ENCODE measurements at regions not wholly inside any gene's neighbourhood (a gene's known extent, or its start where the extent isn't known, plus 50 kb on each side); places are given as distances from the start of the nearest gene placed in this dataset.

- H3K27ac ChIP-seq (ENCODE audit: low read depth in 1 of 2, low read length in 1 of 2) = no peak overlapping the region
These were observed 138.0 kb upstream of the SMAD3 start for GRCh38 chr15:66927201-66928077.

GRCh38 chr15:66928101-66928500, 137.3 kb upstream of the SMAD3 start:
- Histone ChIP-seq H3K9me3 (ENCODE audit: control insufficient read depth in 4 of 4, insufficient read depth in 3 of 4, low read length in 3 of 4) (peaks cover 0 to 5% (median 0%) of the 10 kb centered on the region in 4 donors), H3K36me3 (ENCODE audit: control insufficient read depth in 4 of 4, insufficient read depth in 4 of 4, low read length in 4 of 4) (no peaks in the 10 kb centered on the region), H3K27me3 (ENCODE audit: control insufficient read depth in 3 of 3, insufficient read depth in 3 of 3, low read length in 2 of 3) (no peaks in the 10 kb centered on the region), H3K27ac (ENCODE audit: low read depth in 1 of 2, low read length in 1 of 2) (no peak overlapping the region), H3K9ac (ENCODE audit: insufficient read depth in 1 of 2, low read length in 2 of 2) (no peak overlapping the region), H3K4me3 (no peak overlapping the region), H3K4me1 (ENCODE audit: control insufficient read depth in 5 of 5, insufficient read depth in 5 of 5, low read length in 5 of 5) (peaks cover 3 to 23% (median 16%) of the 10 kb centered on the region in 5 donors)
- TF ChIP-seq CTCF (IDR thresholded peaks at IDR 0.05; ENCODE audit: control extremely low read depth, extremely low read depth) = no peak
- ATAC-seq (ENCODE audit: insufficient read depth, low FRiP score) = no peak
- DNase-seq = no peak

More at GRCh38 chr15:66927201-66928077, 138.0 kb upstream of the SMAD3 start:
- peaks cover 3 to 19% (median 11%) of the 10 kb centered on the region in 5 donors for H3K4me1 ChIP-seq (ENCODE audit: control insufficient read depth in 5 of 5, insufficient read depth in 5 of 5, low read length in 5 of 5)
- 58 to 64% methylated on average over 4 of the region's 4 CpGs for WGBS, 2 donors
- H3K9ac ChIP-seq (ENCODE audit: insufficient read depth in 1 of 2, low read length in 2 of 2) = no peak overlapping the region
- no peak overlapping the region for H3K4me3 ChIP-seq
- no peak for ATAC-seq (ENCODE audit: insufficient read depth, low FRiP score)
- H3K36me3 ChIP-seq (ENCODE audit: control insufficient read depth in 4 of 4, insufficient read depth in 4 of 4, low read length in 4 of 4) = no peaks in the 10 kb centered on the region
- peak in 1 of 3 donors; percentile 34 for DNase-seq
- no peaks in the 10 kb centered on the region for H3K27me3 ChIP-seq (ENCODE audit: control insufficient read depth in 3 of 3, insufficient read depth in 3 of 3, low read length in 2 of 3)
- no peak for TF ChIP-seq CTCF (IDR thresholded peaks at IDR 0.05; ENCODE audit: control extremely low read depth, extremely low read depth)
- H3K9me3 ChIP-seq (ENCODE audit: control insufficient read depth in 4 of 4, insufficient read depth in 3 of 4, low read length in 3 of 4) = peaks cover 0 to 6% (median 0%) of the 10 kb centered on the region in 4 donors

GRCh38 chr15:66928784-66929183, 136.6 kb upstream of the SMAD3 start:
- Histone ChIP-seq H3K4me3 (no peak overlapping the region), H3K9ac (ENCODE audit: insufficient read depth in 1 of 2, low read length in 2 of 2) (no peak overlapping the region), H3K27me3 (ENCODE audit: control insufficient read depth in 3 of 3, insufficient read depth in 3 of 3, low read length in 2 of 3) (no peaks in the 10 kb centered on the region), H3K4me1 (ENCODE audit: control insufficient read depth in 5 of 5, insufficient read depth in 5 of 5, low read length in 5 of 5) (peaks cover 3 to 23% (median 16%) of the 10 kb centered on the region in 5 donors), H3K9me3 (ENCODE audit: control insufficient read depth in 4 of 4, insufficient read depth in 3 of 4, low read length in 3 of 4) (peaks cover 0 to 5% (median 0%) of the 10 kb centered on the region in 4 donors), H3K36me3 (ENCODE audit: control insufficient read depth in 4 of 4, insufficient read depth in 4 of 4, low read length in 4 of 4) (no peaks in the 10 kb centered on the region), H3K27ac (ENCODE audit: low read depth in 1 of 2, low read length in 1 of 2) (no peak overlapping the region)
- WGBS, 2 donors = 98 to 100% methylated on average over 1 of the region's 1 CpG
- DNase-seq (no peak), ATAC-seq (ENCODE audit: insufficient read depth, low FRiP score) (no peak)
- no peak for TF ChIP-seq CTCF (IDR thresholded peaks at IDR 0.05; ENCODE audit: control extremely low read depth, extremely low read depth)
